ENCODE measurements at regions not wholly inside any gene's neighbourhood (a gene's known extent, or its start where the extent isn't known, plus 50 kb on each side); places are given as distances from the start of the nearest gene placed in this dataset.

- no peaks in the 10 kb centered on the region for H3K27me3 ChIP-seq
- TF ChIP-seq CTCF (IDR thresholded peaks at IDR 0.05) (no peak), POLR2A (IDR thresholded peaks at IDR 0.05) (no peak)
- no peak overlapping the region for H3K4me3 ChIP-seq
- intact Hi-C loops (cut with DNase I; ENCODE audit: low total_unique reads): no loop called here
- no peak for DNase-seq
- no peaks in the 10 kb centered on the region for H3K4me1 ChIP-seq
- no peaks in the 10 kb centered on the region for H3K9me3 ChIP-seq
- H3K27ac ChIP-seq: no peak overlapping the region
- no peaks in the 10 kb centered on the region for H3K36me3 ChIP-seq
These were observed 146.2 kb upstream of the NDST4 start for GRCh38 chr4:115259642-115260041.

- no peak overlapping the region for H3K4me3 ChIP-seq
- no peaks in the 10 kb centered on the region for H3K27me3 ChIP-seq
- DNase-seq: no peak
- no peak overlapping the region for H3K27ac ChIP-seq
- intact Hi-C loops (cut with DNase I; ENCODE audit: low total_unique reads): no loop called here
- no peaks in the 10 kb centered on the region for H3K4me1 ChIP-seq
- no peaks in the 10 kb centered on the region for H3K36me3 ChIP-seq
- no peaks in the 10 kb centered on the region for H3K9me3 ChIP-seq
- no peak for TF ChIP-seq POLR2A (IDR thresholded peaks at IDR 0.05)
- no peak for TF ChIP-seq CTCF (IDR thresholded peaks at IDR 0.05)
These were observed 136.4 kb upstream of the NDST4 start for GRCh38 chr4:115249808-115250207.

- H3K9me3 ChIP-seq: no peaks in the 10 kb centered on the region
- no peaks in the 10 kb centered on the region for H3K36me3 ChIP-seq
- H3K4me3 ChIP-seq: no peak overlapping the region
- intact Hi-C loops (cut with DNase I; ENCODE audit: low total_unique reads): no loop called here
- DNase-seq: no peak
- no peaks in the 10 kb centered on the region for H3K27me3 ChIP-seq
- H3K4me1 ChIP-seq: no peaks in the 10 kb centered on the region
- TF ChIP-seq POLR2A (IDR thresholded peaks at IDR 0.05) (no peak), CTCF (IDR thresholded peaks at IDR 0.05) (no peak)
- H3K27ac ChIP-seq: no peak overlapping the region
These were observed 121.1 kb upstream of the NDST4 start for GRCh38 chr4:115234405-115235093.

- Histone ChIP-seq H3K27me3 (no peaks in the 10 kb centered on the region), H3K9me3 (no peaks in the 10 kb centered on the region), H3K4me3 (no peak overlapping the region), H3K27ac (no peak overlapping the region), H3K4me1 (no peaks in the 10 kb centered on the region), H3K36me3 (no peaks in the 10 kb centered on the region)
- intact Hi-C loops (cut with DNase I; ENCODE audit: low total_unique reads): no loop called here
- no peak for DNase-seq
- TF ChIP-seq CTCF (IDR thresholded peaks at IDR 0.05) (no peak), POLR2A (IDR thresholded peaks at IDR 0.05) (no peak)
These were observed 120.2 kb upstream of the NDST4 start for GRCh38 chr4:115233600-115233999.

GRCh38 chr4:115229873-115230272, 116.5 kb upstream of the NDST4 start:
- TF ChIP-seq CTCF (IDR thresholded peaks at IDR 0.05): no peak
- TF ChIP-seq POLR2A (IDR thresholded peaks at IDR 0.05): no peak
- intact Hi-C loops (cut with DNase I; ENCODE audit: low total_unique reads): no loop called here
- Histone ChIP-seq H3K27ac (no peak overlapping the region), H3K4me1 (no peaks in the 10 kb centered on the region), H3K27me3 (no peaks in the 10 kb centered on the region), H3K9me3 (no peaks in the 10 kb centered on the region), H3K36me3 (no peaks in the 10 kb centered on the region), H3K4me3 (no peak overlapping the region)
- DNase-seq: no peak
